ENCODE measurements at regions not wholly inside any gene's neighbourhood (a gene's known extent, or its start where the extent isn't known, plus 50 kb on each side); places are given as distances from the start of the nearest gene placed in this dataset.

DNA sequence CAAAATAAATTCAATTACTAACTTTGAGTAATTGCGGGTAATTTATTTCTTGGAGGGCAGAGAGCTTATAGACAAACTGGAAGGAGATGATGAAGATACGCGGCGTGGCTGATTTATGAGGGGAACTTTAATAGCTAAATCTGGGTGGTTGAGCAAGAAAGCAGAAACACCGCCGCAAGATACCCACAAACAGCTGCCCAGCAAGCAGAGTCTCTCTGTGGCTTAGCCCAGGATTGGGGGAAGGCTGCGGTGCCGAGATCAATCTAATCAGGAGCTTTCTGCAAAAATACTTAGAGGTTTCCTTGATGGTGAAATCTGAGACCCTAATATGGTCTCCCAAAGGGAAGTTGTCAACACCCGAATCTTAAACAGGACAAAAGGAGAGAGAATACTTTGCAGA, 94.9 kb upstream of the MGMT start:
- no peak for DNase-seq (ENCODE audit: low read depth, low spot score)
- in situ Hi-C loops (cut with HindIII; ENCODE audit: low pct_unique_long_range_greater_than_20kb, low sequenced_read_pairs), result no loop called here

DNA sequence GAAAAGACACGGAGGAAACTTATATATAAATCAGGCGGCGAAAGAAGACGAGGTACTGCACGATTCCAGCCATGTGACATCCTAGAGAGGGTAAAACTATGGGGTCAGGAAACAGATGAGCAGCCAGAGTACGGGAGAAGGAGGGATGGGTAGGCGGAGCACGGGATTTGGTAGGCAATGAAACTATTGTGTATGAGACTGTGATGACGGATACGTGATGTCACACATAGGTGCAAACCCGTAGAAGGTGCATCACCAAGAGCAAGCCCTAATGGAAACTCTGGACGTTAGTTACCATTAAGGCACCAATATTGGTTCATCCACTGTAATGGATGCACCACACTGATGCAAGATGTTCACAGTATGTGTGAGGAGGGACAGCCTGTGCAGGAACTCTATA, 93.8 kb upstream of the MGMT start:
- in situ Hi-C loops (cut with HindIII; ENCODE audit: low pct_unique_long_range_greater_than_20kb, low sequenced_read_pairs), result no loop called here
- DNase-seq (ENCODE audit: low read depth, low spot score), result no peak

DNA sequence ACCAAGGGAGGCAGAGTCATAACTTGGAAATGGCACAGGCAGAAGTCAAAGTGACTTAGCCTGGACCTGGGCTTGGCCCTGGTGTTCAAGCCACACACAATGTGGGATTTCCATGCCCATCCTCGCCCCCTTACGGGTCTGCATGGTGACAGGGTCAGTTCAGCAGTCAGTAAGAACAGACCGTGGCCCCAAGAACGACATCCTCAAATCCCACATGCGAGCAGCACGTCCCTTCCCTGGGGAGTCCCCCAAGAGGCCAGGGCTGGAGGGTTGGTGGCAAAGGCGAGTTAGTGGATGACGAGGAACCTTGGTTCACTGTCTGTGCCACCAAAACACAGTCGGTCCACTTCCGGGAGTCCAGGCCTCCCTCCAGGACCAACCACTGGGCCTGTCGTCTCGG, 93.3 kb upstream of the MGMT start:
- in situ Hi-C loops (cut with HindIII; ENCODE audit: low pct_unique_long_range_greater_than_20kb, low sequenced_read_pairs), result no loop called here

DNA sequence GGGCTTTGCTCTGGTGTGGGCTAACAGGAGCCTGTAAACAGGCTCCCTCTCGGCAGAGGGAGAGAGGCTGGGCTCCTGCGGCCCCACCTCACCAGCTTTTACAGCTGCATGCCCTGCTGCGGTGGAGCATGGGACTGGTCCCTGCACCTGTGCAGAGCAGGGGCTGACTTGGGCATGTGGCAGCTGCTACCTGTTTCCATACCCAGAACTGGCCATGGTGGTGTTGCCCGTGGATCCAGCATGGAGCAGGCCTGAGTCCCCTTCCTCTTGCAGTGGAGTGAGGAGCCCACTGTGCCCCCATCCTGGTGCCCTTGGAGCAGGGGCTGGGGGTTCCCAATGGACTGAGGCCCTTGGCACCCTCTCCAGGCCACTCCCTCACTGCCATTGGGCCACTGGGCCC, 91.9 kb upstream of the MGMT start:
- in situ Hi-C loops (cut with HindIII; ENCODE audit: low pct_unique_long_range_greater_than_20kb, low sequenced_read_pairs), result no loop called here
- DNase-seq (ENCODE audit: low read depth, low spot score), result no peak

More for the DNA sequence above, 93.3 kb upstream of the MGMT start:
- DNase-seq (ENCODE audit: low read depth, low spot score), result no peak

DNA sequence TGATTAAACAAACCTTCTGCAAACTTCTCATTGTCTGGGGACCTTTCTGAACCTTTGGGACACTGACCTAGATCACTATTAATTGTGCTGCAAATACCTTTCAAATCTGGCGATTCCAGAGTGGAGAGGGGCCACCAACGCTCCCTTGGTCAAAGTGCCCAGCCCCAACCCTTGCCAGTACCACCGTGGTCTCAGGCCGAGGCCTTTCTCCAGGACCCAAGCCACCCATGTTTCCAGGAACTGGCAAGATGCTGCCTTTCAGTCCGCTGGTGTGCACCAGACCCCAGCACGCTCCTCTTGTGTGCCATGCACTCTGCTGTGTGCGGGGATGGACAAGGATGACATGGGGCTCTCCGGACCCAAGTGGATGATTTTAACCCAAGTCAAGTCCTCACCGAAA, 91.1 kb upstream of the MGMT start:
- in situ Hi-C loops (cut with HindIII; ENCODE audit: low pct_unique_long_range_greater_than_20kb, low sequenced_read_pairs), result no loop called here
- DNase-seq (ENCODE audit: low read depth, low spot score), result no peak

DNA sequence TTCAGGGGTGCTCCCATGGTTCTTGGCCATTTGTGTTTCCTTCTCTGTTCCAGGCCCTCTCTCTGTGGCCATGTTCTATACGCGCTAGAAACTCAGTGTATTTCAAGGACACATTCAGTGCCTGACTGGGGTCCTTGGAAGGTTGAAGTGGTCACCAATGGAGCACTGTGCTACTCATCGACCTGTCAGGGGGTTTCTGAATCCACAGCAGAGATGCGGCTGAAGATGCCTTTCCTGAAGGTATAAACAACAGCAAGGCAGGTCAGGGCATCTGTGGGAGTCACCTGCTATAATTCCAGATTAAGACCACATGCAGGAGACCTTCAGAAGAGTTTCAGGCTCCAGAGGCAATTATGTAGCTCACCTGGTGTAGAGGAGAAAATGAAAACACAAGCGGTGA, 86.8 kb upstream of the MGMT start:
- DNase-seq (ENCODE audit: low read depth, low spot score), result no peak
- in situ Hi-C loops (cut with HindIII; ENCODE audit: low pct_unique_long_range_greater_than_20kb, low sequenced_read_pairs), result no loop called here

DNA sequence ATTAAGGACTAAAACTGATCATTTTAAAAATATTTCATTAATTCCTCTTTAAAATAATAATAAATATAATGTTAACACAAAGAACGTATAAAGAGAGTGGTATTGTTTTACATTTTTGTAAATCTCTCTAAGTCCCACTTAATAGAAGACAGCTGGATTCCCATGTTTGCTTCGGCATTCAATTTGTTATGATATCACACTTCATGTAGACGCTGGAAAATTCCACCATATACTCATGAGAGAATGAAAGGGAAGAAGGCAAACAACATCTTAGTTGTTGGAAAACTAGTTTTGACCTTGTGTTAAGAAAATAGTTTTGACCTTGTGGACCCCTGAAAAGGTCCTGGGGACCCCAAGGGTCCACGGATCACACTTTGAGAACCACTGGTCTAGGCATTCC, 85.3 kb upstream of the MGMT start:
- in situ Hi-C loops (cut with HindIII; ENCODE audit: low pct_unique_long_range_greater_than_20kb, low sequenced_read_pairs), result no loop called here
- DNase-seq (ENCODE audit: low read depth, low spot score), result no peak

DNA sequence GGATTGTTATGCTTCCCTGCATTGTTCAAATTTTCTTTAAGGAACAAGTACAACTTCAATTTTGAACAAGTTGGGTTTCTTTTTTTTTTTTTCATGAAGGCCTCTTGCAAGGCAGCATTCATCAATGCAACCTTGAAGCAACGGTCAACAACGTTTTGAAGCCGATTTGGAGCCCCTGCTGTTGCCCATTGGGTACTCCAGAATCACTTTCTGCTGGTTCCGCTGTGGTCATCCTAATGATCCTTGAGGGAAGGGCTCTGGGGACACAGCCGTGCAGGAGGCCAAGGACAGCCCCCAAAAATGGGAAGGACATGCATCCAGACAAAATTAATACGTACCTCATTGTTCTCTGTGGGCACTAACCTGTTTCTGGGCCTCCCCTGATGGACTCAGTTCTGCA, 84.6 kb upstream of the MGMT start:
- in situ Hi-C loops (cut with HindIII; ENCODE audit: low pct_unique_long_range_greater_than_20kb, low sequenced_read_pairs), result no loop called here
- no peak for DNase-seq (ENCODE audit: low read depth, low spot score)

DNA sequence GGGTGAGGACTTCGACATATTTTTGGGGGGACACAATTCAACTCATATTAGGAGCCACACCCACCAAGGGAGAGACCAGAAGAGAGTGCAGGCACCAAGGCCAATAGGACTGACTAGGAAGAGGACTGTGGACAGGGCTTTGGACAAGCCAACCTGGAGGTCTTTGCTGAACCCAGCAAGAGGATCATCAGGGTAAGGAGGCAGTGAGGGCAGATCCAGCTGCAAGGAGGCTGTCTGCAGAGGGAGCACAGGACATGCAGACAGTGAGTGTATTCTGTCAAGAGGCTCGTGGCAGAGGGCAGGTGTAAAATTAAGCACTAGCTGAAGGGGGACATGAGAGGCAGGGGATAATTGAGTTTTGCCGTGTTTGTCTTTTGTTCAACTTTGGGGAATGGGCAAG, 83.4 kb upstream of the MGMT start:
- in situ Hi-C loops (cut with HindIII; ENCODE audit: low pct_unique_long_range_greater_than_20kb, low sequenced_read_pairs), result no loop called here
- DNase-seq (ENCODE audit: low read depth, low spot score), result no peak

DNA sequence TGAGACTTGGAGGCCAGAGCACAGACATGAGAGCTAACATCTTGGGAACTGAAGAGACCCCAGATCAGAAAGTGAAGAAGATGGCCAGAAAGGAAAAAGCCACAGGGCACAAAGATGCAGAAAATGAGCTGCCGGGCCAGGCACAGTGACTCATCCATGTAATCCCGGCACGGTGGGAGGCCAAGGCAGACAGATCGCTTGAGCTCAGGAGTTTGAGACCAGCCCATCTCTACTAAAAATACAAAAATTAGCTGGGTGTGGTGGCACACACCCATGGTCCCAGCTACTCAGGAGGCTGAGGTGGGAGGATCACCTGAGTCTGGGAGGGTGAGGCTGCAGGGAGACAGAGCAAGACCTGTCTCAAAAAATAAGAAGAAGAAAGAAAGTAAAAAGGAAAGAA, 81.4 kb upstream of the MGMT start:
- DNase-seq (ENCODE audit: low read depth, low spot score), result no peak
- in situ Hi-C loops (cut with HindIII; ENCODE audit: low pct_unique_long_range_greater_than_20kb, low sequenced_read_pairs), result no loop called here

DNA sequence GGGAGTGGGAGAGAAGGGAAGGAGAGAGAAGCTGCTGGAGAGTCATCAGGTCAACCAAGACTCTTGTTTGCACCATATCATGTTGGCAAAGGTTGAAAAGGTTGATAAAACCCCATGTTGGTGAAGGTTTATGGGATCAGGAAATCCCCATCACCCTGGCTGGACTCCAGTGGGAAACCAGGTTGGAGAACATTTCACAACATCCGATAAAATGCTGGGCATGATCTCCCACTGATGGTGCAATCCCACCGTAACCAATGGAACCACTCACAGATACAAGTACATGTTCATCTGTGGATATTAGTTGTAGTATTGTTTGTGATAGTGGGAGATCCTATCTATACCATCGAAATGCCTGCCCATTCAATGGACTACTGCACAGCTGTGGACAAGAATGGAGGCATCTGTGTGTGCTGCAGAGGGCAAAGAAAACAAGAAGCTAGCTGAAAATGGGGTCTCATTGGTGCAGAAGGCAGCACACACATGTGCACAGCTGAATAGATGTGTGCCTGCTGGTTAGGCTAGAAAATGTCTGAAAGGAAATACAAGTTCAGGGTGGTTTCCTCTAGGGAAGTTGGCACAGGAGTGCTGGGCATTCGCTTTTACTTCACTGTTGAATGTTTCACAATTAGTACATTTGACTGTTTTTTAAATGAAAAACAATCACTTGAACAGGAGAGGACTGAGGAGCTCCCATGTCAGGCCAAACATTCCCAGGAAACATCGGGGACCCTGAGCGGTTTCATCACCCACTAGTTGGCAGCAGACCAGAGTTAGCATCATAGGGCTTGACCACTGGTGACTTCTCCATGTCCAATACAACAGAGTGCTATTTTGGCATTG, 80.4 kb upstream of the MGMT start:
- no peak for DNase-seq (ENCODE audit: low read depth, low spot score)
- in situ Hi-C loops (cut with HindIII; ENCODE audit: low pct_unique_long_range_greater_than_20kb, low sequenced_read_pairs), result no loop called here

DNA sequence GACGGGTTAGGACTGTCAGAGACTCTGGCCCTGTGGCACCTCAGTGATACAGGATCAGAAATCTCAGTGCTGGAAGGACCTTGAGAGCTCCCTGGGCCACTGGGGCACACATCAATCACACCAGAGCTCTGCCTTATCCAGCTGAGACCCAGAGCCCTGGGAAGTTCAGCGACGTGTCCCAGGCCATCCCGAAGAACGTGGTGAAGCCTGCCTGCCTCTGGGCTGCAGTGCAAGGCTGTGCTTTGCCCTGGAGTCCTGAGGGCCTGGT, 79.8 kb upstream of the MGMT start:
- in situ Hi-C loops (cut with HindIII; ENCODE audit: low pct_unique_long_range_greater_than_20kb, low sequenced_read_pairs), result no loop called here
- no peak for DNase-seq (ENCODE audit: low read depth, low spot score)

DNA sequence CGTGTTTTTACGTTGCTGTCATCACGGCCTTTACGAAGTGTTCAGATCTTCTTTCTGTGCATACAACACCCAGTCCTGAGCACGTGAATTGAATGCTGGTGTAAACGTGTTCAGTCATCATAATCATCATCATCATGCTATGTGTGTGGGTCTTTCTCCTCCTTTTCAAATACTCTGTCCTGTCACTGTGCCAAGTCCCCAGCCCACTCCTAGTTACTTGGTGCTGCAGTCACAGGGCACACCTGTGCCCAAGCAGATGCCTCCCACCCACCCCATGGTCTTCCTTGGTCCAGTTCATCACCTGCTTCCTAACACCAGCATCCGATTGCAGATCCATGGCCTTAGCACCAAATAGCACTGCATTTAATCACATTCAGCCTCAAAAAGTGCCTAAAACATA, 78.6 kb upstream of the MGMT start:
- DNase-seq (ENCODE audit: low read depth, low spot score), result no peak
- in situ Hi-C loops (cut with HindIII; ENCODE audit: low pct_unique_long_range_greater_than_20kb, low sequenced_read_pairs), result no loop called here

DNA sequence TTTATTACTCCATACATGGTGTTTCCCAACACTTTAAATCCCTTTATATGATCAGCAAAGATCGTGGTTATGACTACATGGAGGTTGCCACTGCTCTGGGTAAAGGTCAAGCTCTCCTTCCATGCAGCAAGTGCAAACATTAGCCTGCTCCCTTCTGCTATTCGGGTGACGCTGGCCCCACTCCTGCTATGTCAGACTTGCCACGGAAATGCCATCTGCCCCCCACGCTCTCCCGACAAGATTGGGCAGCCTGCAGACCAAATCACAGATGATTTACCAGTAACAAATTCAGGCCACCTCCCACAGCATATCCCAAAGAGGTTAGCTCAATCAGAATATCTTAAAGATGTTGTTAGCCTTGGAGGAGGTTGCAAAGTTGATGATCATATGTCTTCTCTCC, 77.8 kb upstream of the MGMT start:
- DNase-seq (ENCODE audit: low read depth, low spot score), result no peak
- in situ Hi-C loops (cut with HindIII; ENCODE audit: low pct_unique_long_range_greater_than_20kb, low sequenced_read_pairs), result no loop called here

DNA sequence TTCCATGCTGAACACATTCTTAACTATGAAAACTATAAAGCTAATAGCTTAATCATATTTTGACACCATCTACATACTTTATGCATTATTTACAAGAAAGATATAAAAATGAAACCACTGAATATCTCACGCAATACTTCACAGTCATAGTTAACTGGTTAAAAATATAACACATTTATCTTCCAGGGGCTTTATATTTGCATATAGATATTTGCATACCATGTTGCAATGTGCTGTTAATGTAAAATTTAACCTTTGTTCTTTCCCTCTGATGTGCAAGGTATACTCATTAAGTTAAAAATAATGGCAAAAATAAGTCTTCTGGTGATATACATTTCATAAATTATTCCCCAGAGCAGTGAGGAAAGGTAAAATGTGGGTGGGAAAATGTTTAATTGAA, 76.9 kb upstream of the MGMT start:
- in situ Hi-C loops (cut with HindIII; ENCODE audit: low pct_unique_long_range_greater_than_20kb, low sequenced_read_pairs), result no loop called here
- no peak for DNase-seq (ENCODE audit: low read depth, low spot score)

DNA sequence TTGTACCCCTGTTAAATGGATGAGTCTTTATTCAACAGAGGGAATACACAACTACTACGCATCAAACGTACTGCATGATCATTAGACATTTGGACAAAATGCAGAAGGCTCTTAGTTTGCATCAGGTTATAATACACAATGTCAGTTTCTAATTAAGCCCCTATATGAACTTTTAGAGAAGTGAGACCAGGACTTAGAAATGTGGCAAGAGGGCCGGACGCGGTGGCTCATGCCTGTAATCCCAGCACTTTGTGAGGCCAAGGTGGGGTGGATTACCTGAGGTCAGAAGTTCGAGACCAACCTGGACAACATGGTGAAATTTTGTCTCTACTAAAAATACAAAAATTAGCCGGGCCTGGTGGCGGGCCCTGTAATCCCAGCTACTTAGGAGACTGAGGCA, 76.3 kb upstream of the MGMT start:
- no peak for DNase-seq (ENCODE audit: low read depth, low spot score)
- in situ Hi-C loops (cut with HindIII; ENCODE audit: low pct_unique_long_range_greater_than_20kb, low sequenced_read_pairs), result no loop called here

DNA sequence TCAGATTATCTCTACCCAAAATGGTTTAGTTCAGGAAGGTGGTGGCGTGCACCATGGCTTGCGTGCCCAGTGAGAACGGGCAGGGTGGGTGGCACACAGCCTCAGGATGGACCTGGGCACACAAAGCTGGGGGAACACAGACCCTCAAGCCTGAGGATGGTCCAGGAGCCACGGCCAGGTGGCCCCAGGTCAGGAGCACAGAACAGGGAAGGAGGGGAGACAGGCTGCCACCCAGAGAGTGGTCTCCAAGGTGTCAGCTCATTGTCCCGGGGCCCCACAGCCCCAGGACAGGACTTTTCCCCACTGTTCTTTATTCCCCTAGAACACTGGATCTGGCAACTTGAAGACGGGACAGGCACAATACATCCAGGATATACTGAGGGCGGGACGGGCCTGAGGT, 75.6 kb upstream of the MGMT start:
- in situ Hi-C loops (cut with HindIII; ENCODE audit: low pct_unique_long_range_greater_than_20kb, low sequenced_read_pairs), result no loop called here

DNA sequence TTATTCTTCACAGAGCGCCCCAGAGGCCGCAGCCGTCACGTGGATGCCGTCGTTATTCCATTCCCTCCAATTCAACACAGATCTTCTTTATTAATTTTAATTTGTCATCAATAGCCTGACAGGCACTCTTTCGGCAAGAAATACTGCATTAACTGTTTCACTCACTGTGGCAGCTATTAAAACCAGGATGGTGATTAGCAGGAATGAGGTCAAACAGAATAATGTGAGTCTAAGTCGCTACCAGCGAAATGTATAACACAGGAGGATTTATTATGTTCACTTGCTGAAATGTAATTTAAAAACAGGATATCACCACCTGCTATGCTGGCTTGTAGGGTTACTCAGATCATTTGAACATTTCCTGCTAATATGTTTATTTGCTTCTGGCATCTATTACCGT, 74.2 kb upstream of the MGMT start:
- in situ Hi-C loops (cut with HindIII; ENCODE audit: low pct_unique_long_range_greater_than_20kb, low sequenced_read_pairs), result no loop called here
- no peak for DNase-seq (ENCODE audit: low read depth, low spot score)

More for the DNA sequence above, 75.6 kb upstream of the MGMT start:
- DNase-seq (ENCODE audit: low read depth, low spot score), result no peak

DNA sequence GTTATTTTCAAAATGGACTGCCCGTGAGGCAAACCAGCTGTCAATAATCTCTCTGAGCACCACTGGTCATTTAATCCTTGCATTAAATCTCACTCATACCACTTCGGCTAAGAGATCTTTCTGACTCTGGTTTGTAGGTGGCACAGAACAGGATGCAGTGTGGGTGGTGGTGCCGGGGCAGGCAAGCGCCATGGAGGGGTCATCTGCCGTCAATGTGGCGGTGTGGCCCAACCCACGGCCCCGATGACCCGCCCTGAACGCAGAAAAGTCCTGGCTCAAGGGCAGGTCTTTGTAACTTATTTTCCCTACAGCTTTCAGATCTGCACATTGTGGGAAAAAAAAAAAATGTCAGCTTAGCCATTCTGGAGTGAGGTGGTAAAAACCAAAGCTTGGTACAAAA, 73.2 kb upstream of the MGMT start:
- in situ Hi-C loops (cut with HindIII; ENCODE audit: low pct_unique_long_range_greater_than_20kb, low sequenced_read_pairs), result no loop called here
- DNase-seq (ENCODE audit: low read depth, low spot score), result no peak

Data from SK-MEL-5 (cell line).